B cell (primary cell): ENCODE measurements at regions not wholly inside any gene's neighbourhood (a gene's known extent, or its start where the extent isn't known, plus 50 kb on each side); places are given as distances from the start of the nearest gene placed in this dataset.

Experiments used
- ATAC-seq: fragments of 200-7000 bp; cut with Tn5 transposase; one replicate; pipeline ENCODE4 v1.10.0; 2021; ENCODE audit warnings: low read depth, mild to moderate bottlenecking, moderate number of reproducible peaks, moderate library complexity
- CTCF ChIA-PET: fragments of 350-600 bp; sonication (Branson Sonifier 250); formaldehyde crosslinking; loops from one replicate; lab custom pipeline; 2021; ENCODE audit warnings: antibody characterized with exemption, inconsistent platforms; lab: Charles Lee
- POLR2A ChIA-PET: fragments of 350-600 bp; sonication (Branson Sonifier 250); formaldehyde crosslinking; loops from one replicate; lab custom pipeline; 2021; ENCODE audit warnings: antibody characterized with exemption; lab: Charles Lee
- DNase-seq: peaks from one replicate; pipeline ENCODE4 v3.0.0; 2013
- H2AFZ ChIP-seq: 2 replicates; pipeline ENCODE4 v1.6.1; 2012; ENCODE audit warnings: mild to moderate bottlenecking, low read depth, low read length; ENCODE audit not compliant: insufficient read depth, poor library complexity, severe bottlenecking
- H3K27ac ChIP-seq, 2 donors: 1 replicate in 1 of 2; 2 replicates in 1 of 2; pipeline ENCODE4 v1.5.1; 2012 to 2013; ENCODE audit warnings: low read length in 2 of 2, mild to moderate bottlenecking in 2 of 2, moderate library complexity in 1 of 2
- H3K27me3 ChIP-seq, 4 experiments: fragments of 200-600 bp in 1 of 4; sonication (generic) in 1 of 4; replicated peaks in 1 of 4; 1 replicate in 2 of 4; 2 replicates in 2 of 4; pipeline versions ENCODE4 v1.6.1 to v1.7.0; 2013 to 2016; ENCODE audit warnings: low read length in 3 of 4, mild to moderate bottlenecking in 2 of 4, mixed read lengths in 1 of 4, moderate library complexity in 1 of 4; ENCODE audit not compliant: insufficient read depth in 4 of 4, control insufficient read depth in 3 of 4; ENCODE audit errors: control extremely low read depth in 1 of 4
- H3K36me3 ChIP-seq, 2 experiments: replicated peaks in 1 of 2; 1 replicate in 1 of 2; 2 replicates in 1 of 2; pipeline versions ENCODE4 v1.6.1 to v1.7.1; 2013; ENCODE audit warnings: low read length in 1 of 2; ENCODE audit not compliant: insufficient read depth in 2 of 2, control insufficient read depth in 1 of 2; ENCODE audit errors: control extremely low read depth in 1 of 2, extremely low read depth in 1 of 2
- H3K4me1 ChIP-seq, 2 donors: fragments of 200-600 bp in 1 of 2; sonication (generic) in 1 of 2; 1 replicate in 1 of 2; 2 replicates in 1 of 2; pipeline versions ENCODE4 v1.5.1 to v1.6.1; 2013 to 2017; ENCODE audit warnings: low read length in 2 of 2; ENCODE audit not compliant: control insufficient read depth in 2 of 2, insufficient read depth in 2 of 2
- H3K4me2 ChIP-seq: replicated peaks from 2 replicates; pipeline ENCODE3; 2012; ENCODE audit warnings: mild to moderate bottlenecking, low read depth, low read length; ENCODE audit not compliant: poor library complexity, severe bottlenecking
- H3K4me3 ChIP-seq, 5 experiments: fragments of 200-600 bp in 1 of 5; sonication (generic) in 1 of 5; 1 replicate in 3 of 5; 2 replicates in 2 of 5; pipeline versions ENCODE4 v1.5.1 to v1.7.0; 2011 to 2016; ENCODE audit warnings: low read length in 4 of 5, mild to moderate bottlenecking in 4 of 5, low read depth in 2 of 5, control low read depth in 1 of 5, moderate library complexity in 1 of 5; ENCODE audit not compliant: insufficient read depth in 1 of 5; ENCODE audit errors: control extremely low read depth in 1 of 5, extremely low read depth in 1 of 5
- H3K79me2 ChIP-seq: fragments of 200-600 bp; sonication (generic); one replicate; pipeline ENCODE4 v1.6.0; 2016; ENCODE audit warnings: low read length; ENCODE audit not compliant: control insufficient read depth, insufficient read depth
- H3K9ac ChIP-seq: fragments of 200-600 bp; sonication (generic); 2 replicates; pipeline ENCODE4 v1.6.1; 2017; ENCODE audit warnings: mild to moderate bottlenecking, low read length, moderate library complexity
- H3K9me3 ChIP-seq, 3 donors: one replicate each; pipeline versions ENCODE4 v1.6.1 to v1.7.1; 2013; ENCODE audit warnings: low read length in 2 of 3; ENCODE audit not compliant: control insufficient read depth in 2 of 3, insufficient read depth in 1 of 3; ENCODE audit errors: control extremely low read depth in 1 of 3
- H4K20me1 ChIP-seq: 2 replicates; pipeline ENCODE4 v1.6.0; 2012; ENCODE audit warnings: mild to moderate bottlenecking, low read length; ENCODE audit not compliant: insufficient read depth, control insufficient read depth, poor library complexity, severe bottlenecking
- H3K27ac Mint-ChIP-seq: one replicate; pipeline ENCODE4 v1.8.0; 2021; ENCODE audit warnings: mixed read lengths
- H3K27me3 Mint-ChIP-seq: one replicate; pipeline ENCODE4 v1.8.0; 2021; ENCODE audit warnings: mixed read lengths
- H3K4me1 Mint-ChIP-seq: one replicate; pipeline ENCODE4 v1.8.0; 2021; ENCODE audit warnings: mixed read lengths
- H3K4me3 Mint-ChIP-seq: one replicate; pipeline ENCODE4 v1.8.0; 2021; ENCODE audit warnings: mixed read lengths
- H3K9me3 Mint-ChIP-seq: one replicate; pipeline ENCODE4 v1.8.0; 2022; ENCODE audit warnings: mixed read lengths; ENCODE audit not compliant: insufficient read depth
- CTCF ChIP-seq: fragments of 200-600 bp; IDR thresholded peaks from one replicate; pipeline ENCODE4 v1.8.0; 2022; ENCODE audit warnings: antibody characterized with exemption, mild to moderate bottlenecking
- EZH2 ChIP-seq: IDR thresholded peaks from 2 replicates; pipeline ENCODE4 v1.6.1; 2012; ENCODE audit warnings: borderline replicate concordance, low read depth, mild to moderate bottlenecking, moderate library complexity, low read length; ENCODE audit not compliant: insufficient read depth, poor library complexity, severe bottlenecking
- WGBS: methylation state at CpG from one replicate; pipeline ENCODE4 v1.1.5; 2013; ENCODE audit warnings: missing lambda C conversion rate; ENCODE audit not compliant: insufficient coverage; 5-methylcytosine and 5-hydroxymethylcytosine counted together
- intact Hi-C: fragments of 100-400 bp; cut with micrococcal nuclease; formaldehyde crosslinking; loops from one replicate; pipeline ENCODE4 v1.10.0; 2022

- no peak for ATAC-seq
- WGBS: 60% methylated on average over 1 of the region's 2 CpGs
- Histone ChIP-seq H3K27ac (no peak overlapping the region), H4K20me1 (no peaks in the 10 kb centered on the region), H3K4me2 (no peak overlapping the region), H2AFZ (no peak overlapping the region), H3K9me3 (peaks cover 0 to 2% (median 0%) of the 10 kb centered on the region in 3 donors), H3K36me3 (no peaks in the 10 kb centered on the region), H3K4me1 (no peaks in the 10 kb centered on the region), H3K27me3 (no peaks in the 10 kb centered on the region), H3K4me3 (no peak overlapping the region), H3K79me2 (no peaks in the 10 kb centered on the region), H3K9ac (no peak overlapping the region)
- peaks cover 6% of the 10 kb centered on the region for H3K4me1 Mint-ChIP-seq
- H3K27me3 Mint-ChIP-seq: no peaks in the 10 kb centered on the region
- no peak for DNase-seq
- intact Hi-C loops: no loop called here
- no peaks in the 10 kb centered on the region for H3K9me3 Mint-ChIP-seq
- CTCF ChIA-PET: no interaction called here
- TF ChIP-seq CTCF (no peak), EZH2 (no peak)
- no peak overlapping the region for H3K27ac Mint-ChIP-seq
- POLR2A ChIA-PET: no interaction called here
- no peak overlapping the region for H3K4me3 Mint-ChIP-seq
These were observed 98.0 kb upstream of the ZSWIM2 start for GRCh38 chr2:186946896-186947467.

GRCh38 chr2:186941853-186942252 is 92.9 kb upstream of the ZSWIM2 start:
- CTCF ChIA-PET: no interaction called here
- Histone ChIP-seq H3K79me2 (no peaks in the 10 kb centered on the region), H3K36me3 (no peaks in the 10 kb centered on the region), H3K4me3 (no peak overlapping the region), H3K4me2 (no peak overlapping the region), H4K20me1 (no peaks in the 10 kb centered on the region), H3K9ac (no peak overlapping the region), H3K9me3 (peaks cover 0 to 2% (median 0%) of the 10 kb centered on the region in 3 donors), H3K27ac (no peak overlapping the region), H3K4me1 (no peaks in the 10 kb centered on the region), H3K27me3 (no peaks in the 10 kb centered on the region), H2AFZ (no peak overlapping the region)
- intact Hi-C loops: no loop called here
- Mint-ChIP-seq H3K4me1 (no peaks in the 10 kb centered on the region), H3K9me3 (no peaks in the 10 kb centered on the region), H3K4me3 (no peak overlapping the region), H3K27me3 (no peaks in the 10 kb centered on the region), H3K27ac (no peak overlapping the region)
- no CpG with 5 or more reads among the region's 1 CpG for WGBS
- POLR2A ChIA-PET: no interaction called here
- no peak for DNase-seq
- no peak for ATAC-seq
- TF ChIP-seq CTCF (no peak), EZH2 (no peak)
